ENCODE measurements at regions not wholly inside any gene's neighbourhood (a gene's known extent, or its start where the extent isn't known, plus 50 kb on each side); places are given as distances from the start of the nearest gene placed in this dataset.

DNA sequence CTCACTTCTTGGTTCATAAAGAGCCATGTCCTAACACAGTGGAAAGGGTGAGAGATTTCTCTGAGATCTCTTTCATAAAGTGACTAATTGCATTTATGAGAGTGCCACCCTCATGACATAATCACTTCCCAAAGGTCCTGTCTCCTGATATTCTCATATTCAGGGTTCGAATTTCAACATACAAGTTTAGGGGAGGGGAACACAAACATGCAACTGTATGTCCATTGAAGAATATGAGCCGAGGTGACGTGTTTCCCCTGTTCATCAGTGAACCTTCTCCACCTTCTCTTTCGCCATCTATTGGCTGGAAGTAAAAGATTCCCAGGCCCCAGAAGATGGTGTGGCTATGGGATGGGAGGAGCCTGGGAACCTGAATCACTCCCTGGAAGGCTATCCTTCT is 354.2 kb upstream of the ATP2B1 start:
- TF ChIP-seq, protein P1, sequence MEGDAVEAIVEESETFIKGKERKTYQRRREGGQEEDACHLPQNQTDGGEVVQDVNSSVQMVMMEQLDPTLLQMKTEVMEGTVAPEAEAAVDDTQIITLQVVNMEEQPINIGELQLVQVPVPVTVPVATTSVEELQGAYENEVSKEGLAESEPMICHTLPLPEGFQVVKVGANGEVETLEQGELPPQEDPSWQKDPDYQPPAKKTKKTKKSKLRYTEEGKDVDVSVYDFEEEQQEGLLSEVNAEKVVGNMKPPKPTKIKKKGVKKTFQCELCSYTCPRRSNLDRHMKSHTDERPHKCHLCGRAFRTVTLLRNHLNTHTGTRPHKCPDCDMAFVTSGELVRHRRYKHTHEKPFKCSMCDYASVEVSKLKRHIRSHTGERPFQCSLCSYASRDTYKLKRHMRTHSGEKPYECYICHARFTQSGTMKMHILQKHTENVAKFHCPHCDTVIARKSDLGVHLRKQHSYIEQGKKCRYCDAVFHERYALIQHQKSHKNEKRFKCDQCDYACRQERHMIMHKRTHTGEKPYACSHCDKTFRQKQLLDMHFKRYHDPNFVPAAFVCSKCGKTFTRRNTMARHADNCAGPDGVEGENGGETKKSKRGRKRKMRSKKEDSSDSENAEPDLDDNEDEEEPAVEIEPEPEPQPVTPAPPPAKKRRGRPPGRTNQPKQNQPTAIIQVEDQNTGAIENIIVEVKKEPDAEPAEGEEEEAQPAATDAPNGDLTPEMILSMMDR (IDR thresholded peaks at IDR 0.05; ENCODE audit: insufficient read depth, low read depth, low read length): no peak
- no peak for TF ChIP-seq EZH2 (IDR thresholded peaks at IDR 0.05; ENCODE audit: insufficient read depth, low read length)
